ENCODE measurements at regions not wholly inside any gene's neighbourhood (a gene's known extent, or its start where the extent isn't known, plus 50 kb on each side); places are given as distances from the start of the nearest gene placed in this dataset.
"Not testable (repeated sequence)": the region's sequence is repeated elsewhere in the genome, so short reads cannot be mapped to it uniquely, and the experiment has no call there.

GRCh38 chr2:176764921-176765320 lies 447.7 kb upstream of the HNRNPA3 start:
- no peak for DNase-seq (ENCODE audit: low read depth)

GRCh38 chr2:176766005-176766404 lies 446.6 kb upstream of the HNRNPA3 start:
- no peak for DNase-seq (ENCODE audit: low read depth)

GRCh38 chr2:176768185-176768584 lies 444.4 kb upstream of the HNRNPA3 start:
- no peak for DNase-seq (ENCODE audit: low read depth)

- no peak for DNase-seq (ENCODE audit: low read depth)
Measured at GRCh38 chr2:176769021-176769420, 443.6 kb upstream of the HNRNPA3 start.

- no peak for DNase-seq (ENCODE audit: low read depth)
Measured at GRCh38 chr2:176769499-176770370, 442.9 kb upstream of the HNRNPA3 start.

GRCh38 chr2:176772816-176773215 lies 439.8 kb upstream of the HNRNPA3 start:
- DNase-seq (ENCODE audit: low read depth), result no peak

GRCh38 chr2:176774766-176775451 lies 437.7 kb upstream of the HNRNPA3 start:
- DNase-seq (ENCODE audit: low read depth), result no peak

GRCh38 chr2:176777262-176777661 lies 435.3 kb upstream of the HNRNPA3 start:
- no peak for DNase-seq (ENCODE audit: low read depth)

- DNase-seq (ENCODE audit: low read depth), result no peak
Measured at GRCh38 chr2:176779917-176780316, 432.7 kb upstream of the HNRNPA3 start.

GRCh38 chr2:176780348-176780747 lies 432.2 kb upstream of the HNRNPA3 start:
- DNase-seq (ENCODE audit: low read depth), result no peak

GRCh38 chr2:176781570-176782217 lies 430.9 kb upstream of the HNRNPA3 start:
- no peak for DNase-seq (ENCODE audit: low read depth)

GRCh38 chr2:176784633-176785200 lies 427.9 kb upstream of the HNRNPA3 start:
- DNase-seq (ENCODE audit: low read depth), result no peak

- no peak for DNase-seq (ENCODE audit: low read depth)
Measured at GRCh38 chr2:176789751-176790150, 422.8 kb upstream of the HNRNPA3 start.

- DNase-seq (ENCODE audit: low read depth), result no peak
Measured at GRCh38 chr2:176790468-176790867, 422.1 kb upstream of the HNRNPA3 start.

- no peak for DNase-seq (ENCODE audit: low read depth)
Measured at GRCh38 chr2:176793792-176794191, 418.8 kb upstream of the HNRNPA3 start.

- DNase-seq (ENCODE audit: low read depth), result no peak
Measured at GRCh38 chr2:176794392-176794791, 418.2 kb upstream of the HNRNPA3 start.

GRCh38 chr2:176795823-176796222 lies 416.8 kb upstream of the HNRNPA3 start:
- no peak for DNase-seq (ENCODE audit: low read depth)

- DNase-seq (ENCODE audit: low read depth), result not testable (repeated sequence)
Measured at GRCh38 chr2:176796677-176797076, 415.9 kb upstream of the HNRNPA3 start.

GRCh38 chr2:176804392-176804791 lies 408.2 kb upstream of the HNRNPA3 start:
- DNase-seq (ENCODE audit: low read depth), result no peak

- DNase-seq (ENCODE audit: low read depth), result no peak
Measured at GRCh38 chr2:176805345-176805744, 407.2 kb upstream of the HNRNPA3 start.

- DNase-seq (ENCODE audit: low read depth), result no peak
Measured at GRCh38 chr2:176812246-176812775, 400.3 kb upstream of the HNRNPA3 start.

GRCh38 chr2:176813156-176813555 lies 399.4 kb upstream of the HNRNPA3 start:
- no peak for DNase-seq (ENCODE audit: low read depth)

Measured in stimulated activated CD8-positive, alpha-beta memory T cell treated with anti-CD3 and anti-CD28 coated beads, Interleukin-12 subunit alpha, Interleukin-12 subunit beta, amount 100 ng/mL, for 4 hours (primary cell).